ENCODE measurements at regions not wholly inside any gene's neighbourhood (a gene's known extent, or its start where the extent isn't known, plus 50 kb on each side); places are given as distances from the start of the nearest gene placed in this dataset.

GRCh38 chr5:8522646-8523045 is 653.7 kb downstream of the MTRR start:
- TF ChIP-seq CTCF (IDR thresholded peaks at IDR 0.05; ENCODE audit: borderline replicate concordance, control extremely low read depth, extremely low read depth, insufficient read depth, missing control alignments): no peak
- in situ Hi-C loops (cut with MboI; ENCODE audit: low sequenced_read_pairs, unreplicated experiment): no loop called here
- no peak for DNase-seq (ENCODE audit: low spot score)

- in situ Hi-C loops (cut with MboI; ENCODE audit: low sequenced_read_pairs, unreplicated experiment): no loop called here
- no peak for DNase-seq (ENCODE audit: low spot score)
- TF ChIP-seq CTCF (IDR thresholded peaks at IDR 0.05; ENCODE audit: borderline replicate concordance, control extremely low read depth, extremely low read depth, insufficient read depth, missing control alignments): no peak
These were observed 654.6 kb downstream of the MTRR start for GRCh38 chr5:8523501-8523900.

- no peak for TF ChIP-seq CTCF (IDR thresholded peaks at IDR 0.05; ENCODE audit: borderline replicate concordance, control extremely low read depth, extremely low read depth, insufficient read depth, missing control alignments)
- DNase-seq (ENCODE audit: low spot score): no peak
- in situ Hi-C loops (cut with MboI; ENCODE audit: low sequenced_read_pairs, unreplicated experiment): no loop called here
These were observed 656.9 kb downstream of the MTRR start for GRCh38 chr5:8525819-8526218.

- TF ChIP-seq CTCF (IDR thresholded peaks at IDR 0.05; ENCODE audit: borderline replicate concordance, control extremely low read depth, extremely low read depth, insufficient read depth, missing control alignments): no peak
- in situ Hi-C loops (cut with MboI; ENCODE audit: low sequenced_read_pairs, unreplicated experiment): no loop called here
- no peak for DNase-seq (ENCODE audit: low spot score)
These were observed 659.2 kb downstream of the MTRR start for GRCh38 chr5:8528106-8528505.

GRCh38 chr5:8538821-8539220 is 669.9 kb downstream of the MTRR start:
- in situ Hi-C loops (cut with MboI; ENCODE audit: low sequenced_read_pairs, unreplicated experiment): no loop called here
- no peak for DNase-seq (ENCODE audit: low spot score)
- no peak for TF ChIP-seq CTCF (IDR thresholded peaks at IDR 0.05; ENCODE audit: borderline replicate concordance, control extremely low read depth, extremely low read depth, insufficient read depth, missing control alignments)

GRCh38 chr5:8540317-8540716 is 671.4 kb downstream of the MTRR start:
- in situ Hi-C loops (cut with MboI; ENCODE audit: low sequenced_read_pairs, unreplicated experiment): no loop called here
- TF ChIP-seq CTCF (IDR thresholded peaks at IDR 0.05; ENCODE audit: borderline replicate concordance, control extremely low read depth, extremely low read depth, insufficient read depth, missing control alignments): no peak
- no peak for DNase-seq (ENCODE audit: low spot score)

GRCh38 chr5:8550921-8551320 is 682.0 kb downstream of the MTRR start:
- TF ChIP-seq CTCF (IDR thresholded peaks at IDR 0.05; ENCODE audit: borderline replicate concordance, control extremely low read depth, extremely low read depth, insufficient read depth, missing control alignments): no peak
- in situ Hi-C loops (cut with MboI; ENCODE audit: low sequenced_read_pairs, unreplicated experiment): no loop called here
- DNase-seq (ENCODE audit: low spot score): no peak
